ENCODE measurements at regions not wholly inside any gene's neighbourhood (a gene's known extent, or its start where the extent isn't known, plus 50 kb on each side); places are given as distances from the start of the nearest gene placed in this dataset.

DNA sequence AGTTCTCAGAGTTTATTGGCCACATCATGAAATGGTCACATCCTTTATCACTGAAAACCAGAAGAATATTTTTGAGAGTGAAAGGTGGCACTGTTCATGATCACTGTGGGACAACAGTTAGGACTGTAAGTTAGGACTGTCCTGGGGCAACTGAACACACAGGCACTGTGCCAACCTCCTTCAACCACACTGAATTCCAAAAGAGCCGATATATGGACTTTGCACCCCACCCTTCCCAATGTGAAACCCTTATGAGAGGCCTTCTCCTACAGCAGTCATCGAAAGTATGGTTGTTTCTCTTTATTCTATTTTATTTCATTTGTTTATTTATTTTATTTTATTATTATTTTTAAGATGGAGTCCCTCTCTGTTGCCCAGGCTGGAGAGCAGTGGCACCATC is 353.5 kb downstream of the TOX3 start:
- no peak overlapping the region for H3K27ac ChIP-seq (ENCODE audit: low read depth, low read length)
- ChIA-PET POLR2A (no interaction called here), CTCF (no interaction called here), RAD21 (ENCODE audit: low non-redundant PET in 1 of 2, low total read pairs in 2 of 2, uncharacterized antibody in 2 of 2, unreplicated experiment in 2 of 2) (no interaction called here)
- no peaks in the 10 kb centered on the region for H3K79me2 ChIP-seq (ENCODE audit: insufficient read depth, low read length)
- no peaks in the 10 kb centered on the region; a peak in 1 of 4 replicates for H3K9me3 ChIP-seq (ENCODE audit: control insufficient read depth in 1 of 2, insufficient read depth in 1 of 2, low read depth in 1 of 2, low read length in 2 of 2)
- H4K20me1 ChIP-seq (ENCODE audit: insufficient read depth) = no peaks in the 10 kb centered on the region
- H3K4me1 ChIP-seq (ENCODE audit: control insufficient read depth in 1 of 2, insufficient read depth in 2 of 2, low read length in 2 of 2) = no peaks in the 10 kb centered on the region
- intact Hi-C loops (cut with micrococcal nuclease) = no loop called here
- DNase-seq (ENCODE audit: low read depth, low spot score) (no peak), ATAC-seq (no peak)
- H3K36me3 ChIP-seq (ENCODE audit: control insufficient read depth in 1 of 2, insufficient read depth in 2 of 2, low read length in 2 of 2) = no peaks in the 10 kb centered on the region
- no peaks in the 10 kb centered on the region for H3K27me3 ChIP-seq (ENCODE audit: insufficient read depth, low read length)
- no peaks in the 10 kb centered on the region for H3K9me2 ChIP-seq (ENCODE audit: insufficient read depth)
- no peak overlapping the region for H3K9ac ChIP-seq (ENCODE audit: low read length)
- no peak overlapping the region for H3K4me2 ChIP-seq (ENCODE audit: low read length)
- no TSS peak for BruUV-seq (replicated peaks)
- H2AFZ ChIP-seq (ENCODE audit: low read depth, low read length, poor library complexity, severe bottlenecking) = no peak overlapping the region
- no peak overlapping the region for H3K4me3 ChIP-seq (replicated peaks in 1 of 2; ENCODE audit: low read depth in 1 of 2, low read length in 2 of 2)
- TF ChIP-seq FOSL1 (IDR thresholded peaks at IDR 0.05; ENCODE audit: low read depth) (no peak), TCF7L2 (IDR thresholded peaks at IDR 0.05; ENCODE audit: borderline replicate concordance, extremely low read depth, insufficient read depth, insufficient read length) (no peak), POLR2A (IDR thresholded peaks at IDR 0.05; ENCODE audit: borderline replicate concordance, extremely low read depth, insufficient read depth, insufficient read length) (no peak), YY1 (IDR thresholded peaks at IDR 0.05; ENCODE audit: extremely low read depth, insufficient replicate concordance, low read depth, low read length) (no peak), EGR1 (IDR thresholded peaks at IDR 0.05; ENCODE audit: low read depth) (no peak), POLR2AphosphoS5 (IDR thresholded peaks at IDR 0.05; ENCODE audit: low read depth, low read length) (no peak), EZH2 (IDR thresholded peaks at IDR 0.05) (no peak), RAD21 (IDR thresholded peaks at IDR 0.05; ENCODE audit: low read depth) (no peak), ZFX (IDR thresholded peaks at IDR 0.05) (no peak), CBX3 (IDR thresholded peaks at IDR 0.05; ENCODE audit: low read depth) (no peak), EZH2phosphoT487 (IDR thresholded peaks at IDR 0.05; ENCODE audit: borderline replicate concordance) (no peak), JUND (IDR thresholded peaks at IDR 0.05) (no peak), CEBPB (IDR thresholded peaks at IDR 0.05; ENCODE audit: low read depth) (no peak)
- TF ChIP-seq, protein P1, sequence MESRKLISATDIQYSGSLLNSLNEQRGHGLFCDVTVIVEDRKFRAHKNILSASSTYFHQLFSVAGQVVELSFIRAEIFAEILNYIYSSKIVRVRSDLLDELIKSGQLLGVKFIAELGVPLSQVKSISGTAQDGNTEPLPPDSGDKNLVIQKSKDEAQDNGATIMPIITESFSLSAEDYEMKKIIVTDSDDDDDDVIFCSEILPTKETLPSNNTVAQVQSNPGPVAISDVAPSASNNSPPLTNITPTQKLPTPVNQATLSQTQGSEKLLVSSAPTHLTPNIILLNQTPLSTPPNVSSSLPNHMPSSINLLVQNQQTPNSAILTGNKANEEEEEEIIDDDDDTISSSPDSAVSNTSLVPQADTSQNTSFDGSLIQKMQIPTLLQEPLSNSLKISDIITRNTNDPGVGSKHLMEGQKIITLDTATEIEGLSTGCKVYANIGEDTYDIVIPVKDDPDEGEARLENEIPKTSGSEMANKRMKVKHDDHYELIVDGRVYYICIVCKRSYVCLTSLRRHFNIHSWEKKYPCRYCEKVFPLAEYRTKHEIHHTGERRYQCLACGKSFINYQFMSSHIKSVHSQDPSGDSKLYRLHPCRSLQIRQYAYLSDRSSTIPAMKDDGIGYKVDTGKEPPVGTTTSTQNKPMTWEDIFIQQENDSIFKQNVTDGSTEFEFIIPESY (IDR thresholded peaks at IDR 0.05; ENCODE audit: extremely low read depth, insufficient replicate concordance, low read length) = no peak
- TF ChIP-seq, protein P2, sequence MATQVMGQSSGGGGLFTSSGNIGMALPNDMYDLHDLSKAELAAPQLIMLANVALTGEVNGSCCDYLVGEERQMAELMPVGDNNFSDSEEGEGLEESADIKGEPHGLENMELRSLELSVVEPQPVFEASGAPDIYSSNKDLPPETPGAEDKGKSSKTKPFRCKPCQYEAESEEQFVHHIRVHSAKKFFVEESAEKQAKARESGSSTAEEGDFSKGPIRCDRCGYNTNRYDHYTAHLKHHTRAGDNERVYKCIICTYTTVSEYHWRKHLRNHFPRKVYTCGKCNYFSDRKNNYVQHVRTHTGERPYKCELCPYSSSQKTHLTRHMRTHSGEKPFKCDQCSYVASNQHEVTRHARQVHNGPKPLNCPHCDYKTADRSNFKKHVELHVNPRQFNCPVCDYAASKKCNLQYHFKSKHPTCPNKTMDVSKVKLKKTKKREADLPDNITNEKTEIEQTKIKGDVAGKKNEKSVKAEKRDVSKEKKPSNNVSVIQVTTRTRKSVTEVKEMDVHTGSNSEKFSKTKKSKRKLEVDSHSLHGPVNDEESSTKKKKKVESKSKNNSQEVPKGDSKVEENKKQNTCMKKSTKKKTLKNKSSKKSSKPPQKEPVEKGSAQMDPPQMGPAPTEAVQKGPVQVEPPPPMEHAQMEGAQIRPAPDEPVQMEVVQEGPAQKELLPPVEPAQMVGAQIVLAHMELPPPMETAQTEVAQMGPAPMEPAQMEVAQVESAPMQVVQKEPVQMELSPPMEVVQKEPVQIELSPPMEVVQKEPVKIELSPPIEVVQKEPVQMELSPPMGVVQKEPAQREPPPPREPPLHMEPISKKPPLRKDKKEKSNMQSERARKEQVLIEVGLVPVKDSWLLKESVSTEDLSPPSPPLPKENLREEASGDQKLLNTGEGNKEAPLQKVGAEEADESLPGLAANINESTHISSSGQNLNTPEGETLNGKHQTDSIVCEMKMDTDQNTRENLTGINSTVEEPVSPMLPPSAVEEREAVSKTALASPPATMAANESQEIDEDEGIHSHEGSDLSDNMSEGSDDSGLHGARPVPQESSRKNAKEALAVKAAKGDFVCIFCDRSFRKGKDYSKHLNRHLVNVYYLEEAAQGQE (IDR thresholded peaks at IDR 0.05; ENCODE audit: low read depth) = no peak
- TF ChIP-seq, protein P3, sequence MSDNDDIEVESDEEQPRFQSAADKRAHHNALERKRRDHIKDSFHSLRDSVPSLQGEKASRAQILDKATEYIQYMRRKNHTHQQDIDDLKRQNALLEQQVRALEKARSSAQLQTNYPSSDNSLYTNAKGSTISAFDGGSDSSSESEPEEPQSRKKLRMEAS (IDR thresholded peaks at IDR 0.05) = no peak
